ENCODE measurements at regions not wholly inside any gene's neighbourhood (a gene's known extent, or its start where the extent isn't known, plus 50 kb on each side); places are given as distances from the start of the nearest gene placed in this dataset.
A peak's percentile ranks its signal among the peaks of the same experiment; 100 is the strongest.
"Not testable (repeated sequence)": the region's sequence is repeated elsewhere in the genome, so short reads cannot be mapped to it uniquely, and the experiment has no call there.

DNA sequence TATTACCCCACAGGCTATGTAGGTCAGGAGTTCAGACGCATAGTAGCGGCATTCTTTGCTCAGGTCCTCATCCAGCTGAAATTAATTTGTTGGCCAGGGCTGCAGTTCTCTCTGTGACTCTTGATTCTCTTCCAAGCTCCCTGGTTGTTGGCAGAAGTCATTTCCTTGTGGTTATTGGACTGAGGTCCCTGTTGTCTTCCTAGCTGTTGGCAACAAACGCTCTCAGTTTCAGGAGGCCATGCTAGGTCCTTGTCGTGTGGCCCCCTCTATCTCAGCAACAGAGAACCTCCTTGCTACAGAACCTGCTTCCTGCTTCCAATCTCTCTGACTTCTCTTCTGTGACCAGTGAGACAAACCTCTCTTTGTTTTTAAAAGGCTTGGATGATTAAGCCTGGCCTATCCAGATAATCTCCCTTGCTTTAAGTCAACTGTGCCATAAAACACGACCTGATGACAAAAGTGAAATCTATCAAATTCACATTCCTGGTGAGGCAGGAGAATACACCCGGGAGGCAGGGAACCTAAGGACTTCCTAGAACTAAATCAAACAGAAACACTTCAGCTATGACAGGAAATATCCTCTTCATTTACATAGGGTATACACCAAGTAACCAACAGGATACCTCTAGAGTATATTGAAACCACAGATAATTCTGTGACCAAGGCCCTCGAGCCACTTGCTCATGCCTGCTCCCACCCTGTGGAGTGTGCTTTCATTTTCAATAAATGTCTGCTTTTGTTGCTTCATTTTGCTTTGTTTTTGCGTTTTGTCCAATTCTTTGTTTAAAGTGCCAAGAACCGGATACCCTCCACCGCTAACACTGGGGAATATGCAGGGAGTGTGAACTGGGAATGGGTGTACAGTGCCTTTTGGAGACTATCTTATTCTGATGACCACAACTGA, 196.0 kb downstream of the BTBD3 start:
- Histone ChIP-seq H3K4me3 (ENCODE audit: low read depth in 1 of 3, low read length in 3 of 3) (no peak overlapping the region), H3K9me3 (ENCODE audit: control insufficient read depth in 4 of 4, low read length in 3 of 4) (no peaks in the 10 kb centered on the region), H3K4me1 (ENCODE audit: control insufficient read depth in 4 of 4, insufficient read depth in 4 of 4, low read length in 3 of 4) (peaks cover 0 to 2% (median 0%) of the 10 kb centered on the region in 4 donors), H3K36me3 (ENCODE audit: control insufficient read depth in 4 of 4, insufficient read depth in 3 of 4, low read depth in 1 of 4, low read length in 3 of 4) (no peaks in the 10 kb centered on the region), H3K27me3 (ENCODE audit: control insufficient read depth in 4 of 4, insufficient read depth in 4 of 4, low read length in 3 of 4) (peaks cover 0 to 2% (median 0%) of the 10 kb centered on the region in 4 donors), H3K9ac (ENCODE audit: low read depth in 1 of 2, low read length in 2 of 2) (no peak overlapping the region), H3K27ac (ENCODE audit: low read depth in 1 of 2, low read length in 2 of 2) (no peak overlapping the region)
- no peak for TF ChIP-seq HNF4G (IDR thresholded peaks at IDR 0.05)
- TF ChIP-seq HNF4A (conservative IDR thresholded peaks at IDR 0.05): peak in 1 of 2 donors; percentile 5
- WGBS: 53% methylated on average over 10 of the region's 10 CpGs
- no peak for DNase-seq (ENCODE audit: low spot score)

DNA sequence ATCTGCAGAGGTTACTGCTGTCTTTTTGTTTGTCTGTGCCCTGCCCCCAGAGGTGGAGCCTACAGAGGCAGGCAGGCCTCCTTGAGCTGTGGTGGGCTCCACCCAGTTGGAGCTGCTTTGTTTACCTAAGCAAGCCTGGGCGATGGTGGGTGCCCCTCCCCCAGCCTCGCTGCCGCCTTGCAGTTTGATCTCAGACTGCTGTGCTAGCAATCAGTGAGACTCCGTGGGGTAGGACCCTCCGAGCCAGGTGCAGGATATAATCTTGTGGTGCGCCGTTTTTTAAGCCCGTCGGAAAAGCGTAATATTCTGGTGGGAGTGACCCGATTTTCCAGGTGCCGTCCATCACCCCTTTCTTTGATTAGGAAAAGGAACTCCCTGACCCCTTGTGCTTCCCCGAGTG, 211.4 kb downstream of the BTBD3 start:
- not testable (repeated sequence) for H3K4me1 ChIP-seq (ENCODE audit: control insufficient read depth in 4 of 4, insufficient read depth in 4 of 4, low read length in 3 of 4); H3K4me3 ChIP-seq (ENCODE audit: low read depth in 1 of 3, low read length in 3 of 3); H3K9me3 ChIP-seq (ENCODE audit: control insufficient read depth in 4 of 4, low read length in 3 of 4); DNase-seq (ENCODE audit: low spot score); H3K27me3 ChIP-seq (ENCODE audit: control insufficient read depth in 4 of 4, insufficient read depth in 4 of 4, low read length in 3 of 4); H3K27ac ChIP-seq (ENCODE audit: low read depth in 1 of 2, low read length in 2 of 2); H3K36me3 ChIP-seq (ENCODE audit: control insufficient read depth in 4 of 4, insufficient read depth in 3 of 4, low read depth in 1 of 4, low read length in 3 of 4); H3K9ac ChIP-seq (ENCODE audit: low read depth in 1 of 2, low read length in 2 of 2)
- 63% methylated on average over 13 of the region's 13 CpGs for WGBS

DNA sequence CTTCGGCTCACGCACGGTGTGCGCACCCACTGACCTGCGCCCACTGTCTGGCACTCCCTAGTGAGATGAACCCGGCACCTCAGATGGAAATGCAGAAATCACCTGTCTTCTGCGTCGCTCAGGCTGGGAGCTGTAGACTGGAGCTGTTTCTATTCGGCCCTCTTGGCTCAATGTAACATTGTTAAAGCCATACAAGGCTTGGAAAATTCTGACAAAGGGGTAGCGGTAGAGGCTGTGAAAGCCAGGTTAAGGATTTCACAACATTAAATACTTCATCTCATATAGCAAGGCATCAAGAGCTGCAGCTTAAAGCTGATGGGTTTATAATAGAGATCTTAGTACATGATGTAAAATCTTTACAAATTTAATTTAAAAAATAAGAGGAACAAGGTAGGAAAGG, 211.8 kb downstream of the BTBD3 start:
- WGBS: 81% methylated on average over 10 of the region's 10 CpGs
- H3K9me3 ChIP-seq (ENCODE audit: control insufficient read depth in 4 of 4, low read length in 3 of 4); H3K27ac ChIP-seq (ENCODE audit: low read depth in 1 of 2, low read length in 2 of 2); H3K4me3 ChIP-seq (ENCODE audit: low read depth in 1 of 3, low read length in 3 of 3); H3K36me3 ChIP-seq (ENCODE audit: control insufficient read depth in 4 of 4, insufficient read depth in 3 of 4, low read depth in 1 of 4, low read length in 3 of 4); H3K9ac ChIP-seq (ENCODE audit: low read depth in 1 of 2, low read length in 2 of 2); H3K27me3 ChIP-seq (ENCODE audit: control insufficient read depth in 4 of 4, insufficient read depth in 4 of 4, low read length in 3 of 4); H3K4me1 ChIP-seq (ENCODE audit: control insufficient read depth in 4 of 4, insufficient read depth in 4 of 4, low read length in 3 of 4); DNase-seq (ENCODE audit: low spot score): not testable (repeated sequence)

DNA sequence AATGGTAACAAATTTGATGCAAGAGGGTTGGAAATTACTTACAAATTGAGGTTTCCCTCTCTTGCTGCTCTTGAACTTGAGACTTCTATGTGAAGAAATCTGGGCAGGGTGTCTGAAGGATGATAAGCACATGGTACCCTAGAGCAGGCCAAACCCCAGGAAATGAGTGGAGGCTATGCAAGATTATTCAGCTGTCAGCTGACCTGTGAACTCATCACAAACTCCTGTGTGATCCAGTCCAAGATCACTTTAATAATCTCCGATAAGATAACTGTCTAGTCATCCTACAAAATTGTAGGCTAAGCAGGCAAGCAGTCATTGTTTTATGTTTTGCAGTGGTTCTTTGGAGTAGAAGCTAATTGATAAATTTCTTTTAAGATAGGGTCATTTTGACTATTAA, 213.1 kb downstream of the BTBD3 start:
- H3K9me3 ChIP-seq (ENCODE audit: control insufficient read depth in 4 of 4, low read length in 3 of 4): no peaks in the 10 kb centered on the region
- H3K4me3 ChIP-seq (ENCODE audit: low read depth in 1 of 3, low read length in 3 of 3): no peak overlapping the region
- 96% methylated on average over 1 of the region's 1 CpG for WGBS
- no peak overlapping the region for H3K9ac ChIP-seq (ENCODE audit: low read depth in 1 of 2, low read length in 2 of 2)
- DNase-seq (ENCODE audit: low spot score): no peak
- no peaks in the 10 kb centered on the region for H3K27me3 ChIP-seq (ENCODE audit: control insufficient read depth in 4 of 4, insufficient read depth in 4 of 4, low read length in 3 of 4)
- no peaks in the 10 kb centered on the region for H3K36me3 ChIP-seq (ENCODE audit: control insufficient read depth in 4 of 4, insufficient read depth in 3 of 4, low read depth in 1 of 4, low read length in 3 of 4)
- no peak overlapping the region for H3K27ac ChIP-seq (ENCODE audit: low read depth in 1 of 2, low read length in 2 of 2)
- H3K4me1 ChIP-seq (ENCODE audit: control insufficient read depth in 4 of 4, insufficient read depth in 4 of 4, low read length in 3 of 4): no peaks in the 10 kb centered on the region
- TF ChIP-seq HNF4G (IDR thresholded peaks at IDR 0.05) (no peak), JUND (IDR thresholded peaks at IDR 0.05) (no peak), RXRA (IDR thresholded peaks at IDR 0.05) (no peak), TAF1 (conservative IDR thresholded peaks at IDR 0.05) (no peak), CTCF (IDR thresholded peaks at IDR 0.05; ENCODE audit: low read depth, low read length, missing input control) (no peak), ZBTB33 (IDR thresholded peaks at IDR 0.05) (no peak), YY1 (IDR thresholded peaks at IDR 0.05) (no peak), REST (IDR thresholded peaks at IDR 0.05) (no peak), ATF3 (IDR thresholded peaks at IDR 0.05) (no peak), GABPA (IDR thresholded peaks at IDR 0.05 in 1 of 2, conservative IDR thresholded peaks at IDR 0.05 in 1 of 2) (no peak), NR2F2 (IDR thresholded peaks at IDR 0.05) (no peak), FOXA2 (IDR thresholded peaks at IDR 0.05) (no peak), EGR1 (IDR thresholded peaks at IDR 0.05; ENCODE audit: low read depth in 2 of 2) (no peak), FOXA1 (IDR thresholded peaks at IDR 0.05) (no peak), MAX (IDR thresholded peaks at IDR 0.05) (no peak), HNF4A (conservative IDR thresholded peaks at IDR 0.05) (no peak)
